Upper lobe of left lung (tissue), 4 donors: ENCODE measurements at regions not wholly inside any gene's neighbourhood (a gene's known extent, or its start where the extent isn't known, plus 50 kb on each side); places are given as distances from the start of the nearest gene placed in this dataset.

Experiments used
- CTCF ChIP-seq, 6 experiments: fragments of 450-650 bp in 4 of 6; fragments of 200-600 bp in 2 of 6; sonication (generic) in 2 of 6; IDR thresholded peaks; one replicate each; pipeline ENCODE4 v1.5.1; 2016 to 2019; ENCODE audit warnings: antibody characterized with exemption in 6 of 6
- EP300 ChIP-seq, 4 donors: sonication (generic); formaldehyde crosslinking; IDR thresholded peaks; one replicate each; pipeline ENCODE4 v1.5.1; 2017; ENCODE audit warnings: antibody characterized with exemption in 4 of 4, control low read depth in 2 of 4
- POLR2A ChIP-seq, 4 donors: fragments of 450-650 bp; IDR thresholded peaks; one replicate each; pipeline ENCODE4 v1.5.1; 2016 to 2017; ENCODE audit warnings: antibody characterized with exemption in 4 of 4, mild to moderate bottlenecking in 2 of 4
- POLR2AphosphoS5 ChIP-seq, 2 donors: sonication (generic); formaldehyde crosslinking; IDR thresholded peaks; one replicate each; pipeline ENCODE4 v1.5.1; 2017; ENCODE audit warnings: antibody characterized with exemption in 2 of 2

GRCh38 chr2:58917596-58917995, 676.5 kb upstream of the FANCL start:
- no peak for TF ChIP-seq CTCF (IDR thresholded peaks at IDR 0.05)
- no peak for TF ChIP-seq POLR2AphosphoS5 (IDR thresholded peaks at IDR 0.05)
- TF ChIP-seq POLR2A (IDR thresholded peaks at IDR 0.05), result no peak
- TF ChIP-seq EP300 (IDR thresholded peaks at IDR 0.05), result no peak
